ENCODE measurements at regions not wholly inside any gene's neighbourhood (a gene's known extent, or its start where the extent isn't known, plus 50 kb on each side); places are given as distances from the start of the nearest gene placed in this dataset.

DNA sequence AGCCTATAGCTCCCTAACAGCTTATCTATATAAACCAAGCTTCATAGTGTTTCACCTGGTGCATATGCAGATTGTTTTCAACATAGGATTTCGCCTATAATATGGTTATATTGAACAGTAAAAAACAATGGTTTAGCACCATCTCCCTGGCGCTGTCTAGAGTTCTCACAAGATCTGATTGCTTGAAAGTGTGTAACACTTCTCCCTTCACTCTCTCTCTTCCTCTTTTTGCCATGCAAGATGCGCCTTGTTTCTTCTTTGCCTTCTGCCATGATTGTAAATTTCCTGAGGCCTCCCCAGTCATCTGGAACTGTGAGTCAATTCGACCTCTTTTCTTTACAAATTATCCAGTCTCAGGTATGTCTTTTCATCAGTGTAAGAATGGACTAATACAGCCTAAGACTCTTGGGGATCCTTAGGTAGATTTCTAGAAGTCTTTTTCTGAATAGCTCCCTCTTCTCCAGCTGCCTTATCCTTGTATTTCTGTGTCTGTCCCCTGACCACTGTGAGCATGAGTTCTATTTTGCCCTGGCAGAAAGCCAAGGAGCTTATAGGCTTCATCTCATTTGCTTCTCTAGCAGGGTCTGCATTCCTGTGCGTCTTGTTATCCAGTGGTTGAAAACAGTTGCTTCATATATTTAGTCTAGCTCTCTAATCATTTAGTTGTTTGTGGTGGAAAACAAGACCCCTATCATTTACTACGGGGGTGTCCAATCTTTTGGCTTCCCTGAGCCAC, 401.6 kb downstream of the GPD2 start:
- H3K36me3 ChIP-seq (ENCODE audit: control insufficient read depth, insufficient read depth, low read length): no peaks in the 10 kb centered on the region
- no peak for TF ChIP-seq CTCF (IDR thresholded peaks at IDR 0.05; ENCODE audit: insufficient read depth in 1 of 2, low read depth in 1 of 2, low read length in 1 of 2, severe bottlenecking in 1 of 2, unreplicated experiment in 1 of 2)
- no peak overlapping the region for H3K4me3 ChIP-seq (ENCODE audit: low read depth, low read length)
- no peaks in the 10 kb centered on the region for H3K9me3 ChIP-seq
- H3K27ac Mint-ChIP-seq (ENCODE audit: unreplicated experiment): no peak overlapping the region
- no peak for DNase-seq
- no peaks in the 10 kb centered on the region for H3K9me3 Mint-ChIP-seq (ENCODE audit: unreplicated experiment)
- H3K27me3 Mint-ChIP-seq (ENCODE audit: insufficient read depth, unreplicated experiment): peaks cover 2% of the 10 kb centered on the region
- CTCF ChIA-PET: no interaction called here
- no TSS peak for BruUV-seq (replicated peaks)
- no peaks in the 10 kb centered on the region for H3K4me1 Mint-ChIP-seq (ENCODE audit: low read depth, unreplicated experiment)
- no peaks in the 10 kb centered on the region for H3K36me3 Mint-ChIP-seq (ENCODE audit: insufficient read depth, unreplicated experiment)
- POLR2A ChIA-PET: no interaction called here
- H3K4me3 Mint-ChIP-seq (ENCODE audit: unreplicated experiment): no peak overlapping the region
- peaks cover 6% of the 10 kb centered on the region; the same call in 1 of the 2 replicates for H3K4me1 ChIP-seq
- intact Hi-C loops (cut with micrococcal nuclease; ENCODE audit: unreplicated experiment): no loop called here
- H3K27me3 ChIP-seq (replicated peaks; ENCODE audit: control insufficient read depth, insufficient read depth, low read length): no peaks in the 10 kb centered on the region

- no TSS peak for BruUV-seq (replicated peaks)
- no peaks in the 10 kb centered on the region for H3K4me1 ChIP-seq
- intact Hi-C loops (cut with micrococcal nuclease; ENCODE audit: unreplicated experiment): no loop called here
- no peak overlapping the region for H3K4me3 Mint-ChIP-seq (ENCODE audit: unreplicated experiment)
- H3K27ac Mint-ChIP-seq (ENCODE audit: unreplicated experiment): no peak overlapping the region
- no peaks in the 10 kb centered on the region for H3K9me3 Mint-ChIP-seq (ENCODE audit: unreplicated experiment)
- no peak overlapping the region for H3K4me3 ChIP-seq (ENCODE audit: low read depth, low read length)
- no peaks in the 10 kb centered on the region for H3K4me1 Mint-ChIP-seq (ENCODE audit: low read depth, unreplicated experiment)
- DNase-seq: no peak
- peaks cover 2% of the 10 kb centered on the region for H3K27me3 Mint-ChIP-seq (ENCODE audit: insufficient read depth, unreplicated experiment)
- H3K36me3 ChIP-seq (ENCODE audit: control insufficient read depth, insufficient read depth, low read length): no peaks in the 10 kb centered on the region
- H3K36me3 Mint-ChIP-seq (ENCODE audit: insufficient read depth, unreplicated experiment): no peaks in the 10 kb centered on the region
- no peaks in the 10 kb centered on the region for H3K9me3 ChIP-seq
- no peak for TF ChIP-seq CTCF (IDR thresholded peaks at IDR 0.05; ENCODE audit: insufficient read depth in 1 of 2, low read depth in 1 of 2, low read length in 1 of 2, severe bottlenecking in 1 of 2, unreplicated experiment in 1 of 2)
- no peaks in the 10 kb centered on the region for H3K27me3 ChIP-seq (replicated peaks; ENCODE audit: control insufficient read depth, insufficient read depth, low read length)
- CTCF ChIA-PET: interaction anchor here (0.6 kb wide), 1 partner anchor 16 kb away, joined by 3 read pairs; no protein-coding TSS in a partner anchor
- POLR2A ChIA-PET: no interaction called here
Observed at GRCh38 chr2:156841321-156841720, 405.1 kb downstream of the GPD2 start.

GRCh38 chr2:156845806-156846558, 409.8 kb downstream of the GPD2 start:
- DNase-seq: no peak
- H3K9me3 ChIP-seq: no peaks in the 10 kb centered on the region
- Mint-ChIP-seq H3K36me3 (ENCODE audit: insufficient read depth, unreplicated experiment) (no peaks in the 10 kb centered on the region), H3K27me3 (ENCODE audit: insufficient read depth, unreplicated experiment) (peaks cover 2% of the 10 kb centered on the region), H3K4me1 (ENCODE audit: low read depth, unreplicated experiment) (no peaks in the 10 kb centered on the region), H3K9me3 (ENCODE audit: unreplicated experiment) (no peaks in the 10 kb centered on the region), H3K4me3 (ENCODE audit: unreplicated experiment) (no peak overlapping the region), H3K27ac (ENCODE audit: unreplicated experiment) (no peak overlapping the region)
- no peaks in the 10 kb centered on the region for H3K27me3 ChIP-seq (replicated peaks; ENCODE audit: control insufficient read depth, insufficient read depth, low read length)
- no peaks in the 10 kb centered on the region for H3K36me3 ChIP-seq (ENCODE audit: control insufficient read depth, insufficient read depth, low read length)
- H3K4me3 ChIP-seq (ENCODE audit: low read depth, low read length): no peak overlapping the region
- POLR2A ChIA-PET: no interaction called here
- no peaks in the 10 kb centered on the region for H3K4me1 ChIP-seq
- intact Hi-C loops (cut with micrococcal nuclease; ENCODE audit: unreplicated experiment): no loop called here
- CTCF ChIA-PET: no interaction called here
- no TSS peak for BruUV-seq (replicated peaks)
- no peak for TF ChIP-seq CTCF (IDR thresholded peaks at IDR 0.05; ENCODE audit: insufficient read depth in 1 of 2, low read depth in 1 of 2, low read length in 1 of 2, severe bottlenecking in 1 of 2, unreplicated experiment in 1 of 2)

All from Caco-2 (cell line).